GM19238 (cell line): ENCODE measurements at regions not wholly inside any gene's neighbourhood (a gene's known extent, or its start where the extent isn't known, plus 50 kb on each side); places are given as distances from the start of the nearest gene placed in this dataset.

Experiments used
- DNase-seq: peaks from one replicate; pipeline ENCODE4 v3.0.0; 2011; ENCODE audit warnings: low spot score; ENCODE audit not compliant: insufficient read length

DNA sequence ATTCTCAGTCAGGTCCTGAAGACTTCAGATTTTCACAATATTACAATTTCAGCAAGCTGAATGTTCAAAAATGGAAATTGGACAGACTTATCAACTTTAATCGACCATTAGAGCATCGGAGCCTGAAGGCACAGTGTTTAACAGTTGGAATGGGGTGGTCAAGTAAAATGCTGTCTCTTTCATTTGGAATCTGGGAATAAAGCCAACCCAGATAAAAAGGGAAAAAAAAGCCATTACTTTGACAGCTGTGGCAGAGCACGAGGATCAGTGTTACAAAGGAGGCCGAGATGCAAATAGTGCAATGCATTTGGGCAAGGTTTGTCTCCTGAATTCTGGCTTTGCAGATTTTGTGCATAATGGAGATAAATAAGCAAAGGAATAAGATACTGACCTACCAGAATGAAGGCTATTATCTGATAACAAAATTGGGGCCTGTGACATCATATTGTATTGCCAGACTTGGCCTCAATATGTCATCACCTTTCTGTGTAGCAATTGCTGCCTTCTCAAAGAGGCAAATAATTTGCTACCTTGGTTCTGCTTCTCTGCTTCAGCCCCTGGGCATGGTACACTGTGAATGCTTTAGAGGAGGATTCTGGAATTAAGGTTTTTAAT lies 277.5 kb upstream of the KLHL29 start:
- no peak for DNase-seq

DNA sequence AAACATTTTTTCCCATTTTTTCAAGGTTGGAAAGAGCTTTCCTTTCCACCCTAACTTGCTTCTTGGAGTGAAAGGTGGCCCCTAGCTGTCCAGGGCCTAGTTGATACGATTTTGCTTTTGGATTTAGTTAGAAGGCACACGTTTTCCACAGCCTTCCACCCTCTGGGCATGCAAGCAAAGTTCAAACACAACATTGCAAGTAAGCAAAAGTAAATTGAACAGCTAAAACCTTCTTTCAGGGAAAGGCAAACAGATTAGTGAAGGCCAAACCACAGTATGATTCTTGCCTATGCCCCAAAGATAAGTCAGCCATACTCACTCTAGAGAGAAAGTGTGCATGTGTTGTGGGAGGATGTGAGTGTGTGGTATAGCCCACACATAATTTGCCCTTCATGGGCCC lies 273.7 kb upstream of the KLHL29 start:
- no peak for DNase-seq

DNA sequence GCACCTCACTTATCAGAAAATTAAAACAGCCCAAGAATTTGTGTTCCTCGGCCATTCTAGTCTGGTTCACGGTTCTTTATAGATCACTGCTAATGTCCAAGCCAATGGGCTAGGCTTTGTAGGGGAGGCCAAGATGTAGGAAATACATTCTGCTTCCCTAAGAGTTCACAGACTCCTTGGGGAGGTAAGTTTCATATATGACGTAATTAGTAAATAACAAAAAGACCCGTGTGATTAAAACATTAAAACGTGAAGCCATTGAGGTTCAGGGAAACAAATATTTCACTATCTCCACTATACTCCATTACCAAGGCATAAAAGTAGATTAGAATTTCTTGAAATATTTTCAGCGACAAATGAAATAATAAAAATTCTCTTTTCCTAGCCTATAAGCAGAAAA lies 272.5 kb upstream of the KLHL29 start:
- no peak for DNase-seq

DNA sequence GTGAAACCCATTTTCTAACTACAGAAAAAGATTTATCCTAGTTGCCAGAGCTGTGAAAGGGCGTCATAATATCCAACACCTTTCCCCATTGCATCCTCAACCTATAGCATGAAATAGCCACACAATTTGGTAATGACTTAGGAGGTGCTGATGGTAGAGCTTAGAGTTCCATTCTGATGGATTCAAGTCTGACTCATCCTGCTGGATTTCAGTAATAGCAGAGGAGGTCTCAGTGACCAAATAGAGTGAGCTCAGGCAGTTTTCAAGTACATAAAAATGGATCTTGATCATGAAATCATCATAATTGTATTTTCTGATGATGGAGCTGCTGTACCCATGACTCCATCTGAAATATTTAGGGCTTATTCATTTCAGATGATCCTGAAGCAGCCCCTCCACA lies 270.7 kb upstream of the KLHL29 start:
- DNase-seq, result no peak

DNA sequence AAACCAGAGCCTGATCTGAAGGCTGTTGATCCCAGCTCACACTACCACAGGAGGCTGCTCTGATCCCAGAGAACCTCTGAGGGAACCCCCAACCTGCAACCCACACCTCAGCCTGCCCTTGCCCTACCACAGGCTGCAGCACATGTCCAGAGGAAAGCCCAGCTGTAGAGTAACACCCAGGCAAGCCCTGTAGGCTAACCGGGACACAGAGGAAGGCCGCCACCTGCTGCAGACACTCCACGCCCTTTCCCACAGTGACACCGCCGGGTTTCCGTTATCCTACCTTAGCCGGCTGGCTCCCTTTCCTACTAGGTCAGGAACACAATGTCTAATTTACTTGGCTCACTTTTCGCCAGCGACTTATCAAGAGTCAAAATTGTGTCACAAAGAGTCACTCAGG lies 266.7 kb upstream of the KLHL29 start:
- no peak for DNase-seq

DNA sequence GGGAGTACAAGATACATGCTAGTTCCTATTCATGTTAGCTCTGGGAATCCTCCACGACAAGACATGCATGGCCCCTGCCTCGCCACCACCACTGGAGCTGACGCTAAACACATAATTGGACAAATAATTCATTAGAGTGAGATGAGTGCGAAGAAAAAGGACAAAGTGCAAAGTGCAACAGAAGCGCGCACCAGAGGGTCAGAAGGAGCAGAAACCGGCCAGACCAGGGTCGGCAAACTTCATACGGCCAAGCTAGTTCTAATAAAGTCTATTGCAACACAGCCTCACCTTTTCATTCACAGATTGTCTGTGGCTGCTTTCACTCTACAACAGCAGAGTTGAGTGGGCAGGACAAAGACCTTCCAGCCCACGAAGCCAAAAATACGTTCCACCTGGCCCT lies 266.1 kb upstream of the KLHL29 start:
- no peak for DNase-seq

DNA sequence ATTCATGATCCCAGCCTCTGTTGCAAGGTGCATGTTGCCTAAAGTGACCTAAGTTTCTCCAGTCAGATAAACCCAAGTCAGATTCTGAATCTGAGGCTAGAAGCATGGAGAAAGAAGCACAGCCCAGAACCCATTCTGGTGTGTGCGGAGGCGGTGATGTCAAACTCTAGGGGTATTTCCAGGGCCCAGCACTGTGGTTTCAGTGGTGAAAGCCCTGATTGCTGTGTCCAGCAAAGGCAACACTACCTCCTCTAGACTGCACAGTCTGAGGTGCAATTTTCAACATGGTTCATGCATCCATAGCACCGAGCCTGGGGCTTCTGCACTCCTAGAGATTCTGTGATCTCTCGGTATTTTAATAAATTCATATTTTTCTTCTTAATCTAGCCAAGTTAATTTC lies 264.8 kb upstream of the KLHL29 start:
- DNase-seq, result no peak

DNA sequence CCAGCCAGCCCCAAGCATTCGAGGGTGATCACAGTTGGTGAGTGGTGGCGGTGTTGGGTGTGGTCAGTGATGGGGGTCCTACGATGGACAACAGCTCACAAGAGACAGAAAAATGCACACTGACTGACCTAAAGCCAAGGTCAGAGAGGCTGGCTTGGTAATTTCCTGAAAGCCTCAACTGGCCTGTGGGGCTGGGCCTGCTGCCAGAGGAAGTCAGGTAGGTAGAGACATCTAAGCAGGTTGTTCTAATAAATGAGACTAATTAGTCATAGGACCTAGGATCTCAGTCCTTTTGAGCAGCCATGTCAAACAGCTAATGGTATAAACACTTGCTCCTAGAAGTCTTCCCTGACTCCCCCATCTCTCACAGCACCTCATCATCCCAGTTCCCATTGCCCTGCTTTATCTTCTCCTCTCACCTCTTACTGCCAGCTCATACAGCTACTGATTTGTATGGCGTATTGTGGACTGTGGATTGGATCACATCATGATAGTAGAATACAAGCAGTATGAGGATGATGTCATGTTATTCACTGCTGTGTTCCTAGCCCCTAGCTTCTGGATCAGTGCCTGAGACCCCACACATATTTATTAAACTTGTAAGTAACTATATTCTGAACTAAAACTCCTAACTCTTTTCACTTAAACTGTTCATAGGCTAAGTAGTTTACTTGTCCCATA lies 262.9 kb upstream of the KLHL29 start:
- DNase-seq, result no peak

DNA sequence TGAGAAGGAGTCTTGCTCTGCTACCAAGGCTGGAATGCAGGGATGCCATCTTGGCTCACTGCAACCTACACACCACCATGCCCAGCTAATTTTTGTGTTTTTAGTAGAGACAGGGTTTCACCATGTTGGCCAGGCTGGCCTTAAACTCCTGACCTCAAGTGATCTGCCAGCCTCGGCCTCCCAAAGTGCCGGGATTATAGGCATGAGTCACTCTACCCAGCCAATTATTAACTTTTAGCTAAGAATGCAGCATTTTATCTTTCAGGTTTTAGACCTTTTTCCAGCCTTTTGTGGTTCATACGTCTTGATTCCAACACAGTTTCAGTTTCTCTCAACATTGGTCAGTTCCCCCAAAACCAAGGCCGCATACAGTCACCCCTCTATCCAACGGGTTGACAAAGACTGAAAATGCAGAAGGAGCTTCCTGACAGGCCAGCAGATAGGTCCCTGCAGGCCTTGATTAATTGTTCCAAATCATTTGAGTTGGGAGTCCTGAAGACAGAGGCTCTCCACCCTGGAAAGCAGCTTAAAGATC lies 262.2 kb upstream of the KLHL29 start:
- DNase-seq, result no peak

DNA sequence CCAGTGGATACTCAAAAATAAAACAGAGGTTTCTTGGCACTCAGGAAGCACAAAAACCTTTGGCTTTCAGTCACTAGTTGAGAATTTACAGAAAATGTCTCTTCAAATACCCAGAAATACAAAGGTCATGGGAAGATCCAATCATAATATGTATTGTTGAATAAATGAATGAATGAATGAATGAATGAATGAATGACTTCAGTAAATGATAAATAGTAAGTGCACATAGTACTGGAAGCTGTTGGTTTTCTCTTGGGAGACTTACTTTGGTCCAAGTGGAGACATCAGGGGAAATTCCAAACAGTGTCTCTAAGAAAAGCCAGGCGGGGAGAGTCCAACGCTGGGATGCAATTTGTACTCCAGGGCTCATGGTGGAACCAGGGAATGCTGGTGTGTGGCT lies 261.3 kb upstream of the KLHL29 start:
- no peak for DNase-seq

DNA sequence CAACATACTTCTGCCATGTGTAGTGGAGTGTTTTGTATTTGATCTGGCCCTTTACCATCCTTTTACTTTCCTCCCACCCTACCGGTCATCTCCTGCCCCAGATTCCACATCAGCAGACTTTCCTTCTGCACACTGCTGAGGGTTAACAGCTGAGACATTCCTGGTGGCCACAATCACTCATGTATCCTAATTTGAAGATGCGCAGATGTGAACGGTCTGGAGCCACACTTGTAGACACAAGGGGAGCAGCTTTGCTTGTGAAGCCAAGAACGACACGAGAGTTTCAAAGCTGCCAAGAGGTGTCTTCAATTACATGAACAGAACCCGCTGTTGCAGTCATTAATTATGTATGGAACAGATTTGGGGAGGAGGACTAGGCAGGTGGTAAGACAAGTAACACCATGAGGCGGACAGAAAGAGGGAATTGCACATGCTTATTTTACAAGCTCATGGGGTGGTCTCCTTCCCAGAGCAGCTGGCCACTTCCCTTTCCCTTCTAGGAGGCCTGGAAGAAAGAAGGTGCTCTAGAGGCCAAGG lies 260.7 kb upstream of the KLHL29 start:
- no peak for DNase-seq

DNA sequence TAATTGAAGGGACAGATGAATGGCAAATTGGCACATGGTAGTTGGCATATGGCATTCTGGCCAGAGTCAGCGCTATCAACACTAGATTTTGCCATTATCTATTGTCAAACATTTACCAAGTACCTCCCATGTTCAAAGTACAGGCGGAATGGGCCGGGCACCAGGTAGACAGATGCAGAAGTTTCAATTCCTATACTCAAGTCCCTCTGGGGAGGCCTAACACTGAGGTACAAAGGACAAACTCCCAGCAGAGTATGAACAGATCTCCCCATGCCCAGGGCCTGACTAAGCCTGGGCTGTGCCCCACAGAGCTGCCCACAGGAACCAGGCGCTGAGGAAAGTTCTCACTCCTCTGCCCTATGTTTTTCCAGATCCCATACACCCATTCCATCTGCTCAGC lies 257.5 kb upstream of the KLHL29 start:
- no peak for DNase-seq

DNA sequence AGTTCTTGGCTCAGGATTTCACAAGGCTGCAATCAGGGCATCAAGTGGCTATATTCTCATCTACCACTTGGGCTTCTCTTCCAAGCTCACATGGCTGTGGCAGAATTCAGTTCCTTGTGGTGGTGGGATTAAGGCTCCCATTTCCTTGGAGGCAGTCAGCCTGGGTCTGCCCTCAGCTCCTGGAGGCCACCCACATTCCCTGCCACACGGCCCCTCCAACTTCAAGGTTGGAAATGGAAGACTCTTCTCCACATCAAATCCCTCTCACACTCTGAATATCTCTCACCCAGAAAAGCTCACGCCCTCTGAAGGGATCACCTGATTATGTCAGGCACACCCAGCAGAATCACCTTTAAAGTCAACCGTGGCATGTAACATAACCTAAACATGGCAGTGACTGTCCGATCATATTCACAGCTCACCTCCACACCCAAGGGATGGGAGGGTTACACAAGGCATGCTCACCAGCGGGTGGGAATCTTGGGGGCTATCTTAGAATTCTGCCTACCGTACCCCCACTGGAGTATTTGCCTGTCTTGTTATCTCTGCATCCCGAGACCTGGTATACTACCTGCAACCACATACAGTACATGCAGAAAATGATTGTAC lies 256.2 kb upstream of the KLHL29 start:
- DNase-seq, result no peak

DNA sequence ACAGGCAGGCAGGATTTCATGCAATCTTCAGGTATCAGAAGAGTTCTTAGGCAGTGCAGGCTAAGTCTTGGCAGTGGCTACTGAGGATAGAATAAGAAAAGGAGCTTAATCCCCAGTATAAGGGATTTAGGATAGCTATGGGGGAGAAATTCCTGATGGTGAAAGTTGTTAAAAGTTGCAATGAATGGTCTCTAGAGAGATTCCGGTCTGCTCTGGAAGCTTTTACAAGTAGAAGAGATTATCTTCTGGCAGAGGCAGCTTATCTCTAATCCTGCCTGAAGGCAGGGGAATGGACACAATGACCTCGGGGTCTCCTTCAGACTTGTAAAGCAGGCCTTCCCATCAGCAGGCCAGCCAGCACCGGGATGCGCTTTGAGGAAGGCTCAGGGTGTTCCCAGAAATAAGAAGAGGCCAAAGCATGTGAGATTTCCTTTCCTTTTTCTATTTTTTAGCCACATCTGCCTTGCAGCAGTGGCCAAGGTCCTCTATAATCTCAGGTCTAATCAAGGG lies 253.9 kb upstream of the KLHL29 start:
- DNase-seq, result no peak

DNA sequence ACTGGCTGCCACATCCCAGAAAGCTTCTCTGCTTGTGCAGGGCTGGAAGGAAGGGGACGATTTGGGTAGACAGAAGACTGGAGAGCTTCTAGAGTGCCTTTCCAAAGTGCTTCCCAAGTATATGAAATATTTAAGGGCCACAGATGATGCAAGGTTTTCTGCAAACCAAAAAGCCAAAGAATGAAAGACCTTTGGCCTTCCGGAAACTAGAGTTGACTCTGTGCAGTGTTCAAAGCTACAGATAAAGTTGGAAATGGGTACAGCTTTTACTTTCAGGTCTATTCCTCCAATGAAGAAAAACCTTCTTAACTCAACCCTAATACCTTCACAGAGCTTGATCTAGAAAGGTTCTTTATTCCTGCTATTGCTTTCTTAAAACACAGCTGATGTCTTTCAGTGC lies 253.0 kb upstream of the KLHL29 start:
- no peak for DNase-seq

DNA sequence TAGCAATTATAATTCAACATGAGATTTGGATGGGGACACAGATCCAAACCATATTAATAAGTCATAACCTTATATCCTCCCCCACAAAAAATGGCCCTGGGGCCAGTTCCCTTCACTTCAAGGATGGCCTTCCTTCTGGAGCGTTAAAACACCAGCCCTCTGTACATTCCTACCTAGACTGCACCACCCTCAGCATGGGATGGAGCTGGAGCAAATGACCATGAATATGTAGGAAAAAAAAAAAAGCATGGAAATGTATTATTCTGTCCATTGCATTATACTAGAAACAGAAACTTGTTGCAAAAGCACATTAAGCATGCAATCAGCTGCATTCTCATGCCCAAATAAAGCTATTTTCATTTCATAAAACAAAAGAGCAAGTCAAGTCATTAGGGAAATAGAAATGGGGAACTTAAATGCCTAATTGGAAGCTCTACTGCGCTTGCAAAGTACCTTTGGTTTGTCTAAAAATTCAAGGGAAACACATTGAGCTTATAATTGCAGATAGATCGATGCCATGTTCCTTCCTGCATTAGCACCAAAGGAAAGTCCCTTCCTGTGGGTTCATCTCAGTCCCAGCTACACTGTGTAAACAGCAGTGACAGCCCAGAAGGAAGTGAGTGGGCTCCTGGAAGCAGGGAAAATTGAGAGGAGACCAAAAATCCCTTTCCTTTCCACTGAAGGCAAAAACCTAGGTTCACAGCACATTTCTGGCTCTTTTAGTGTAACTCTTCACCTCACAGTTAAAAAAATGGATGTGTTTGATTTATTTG lies 252.0 kb upstream of the KLHL29 start:
- no peak for DNase-seq

DNA sequence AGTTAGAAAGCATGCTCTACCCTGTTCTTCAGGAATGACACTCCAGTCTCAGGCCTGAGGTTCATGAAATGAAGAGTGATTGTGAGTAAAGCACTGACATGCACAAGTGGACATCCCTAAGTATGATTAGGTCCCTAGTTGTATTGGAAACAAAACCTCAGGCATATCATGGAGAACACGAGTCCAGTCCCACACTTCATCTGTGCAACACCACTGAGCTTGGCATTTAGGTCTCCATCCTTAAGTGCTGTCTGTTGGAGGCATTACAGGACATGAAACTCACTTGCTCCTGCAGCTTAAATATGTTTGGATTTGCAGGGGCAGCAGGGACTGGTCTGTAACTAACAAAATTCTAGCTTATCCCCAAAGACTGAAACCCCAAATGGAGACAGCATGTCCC lies 250.3 kb upstream of the KLHL29 start:
- DNase-seq, result no peak

DNA sequence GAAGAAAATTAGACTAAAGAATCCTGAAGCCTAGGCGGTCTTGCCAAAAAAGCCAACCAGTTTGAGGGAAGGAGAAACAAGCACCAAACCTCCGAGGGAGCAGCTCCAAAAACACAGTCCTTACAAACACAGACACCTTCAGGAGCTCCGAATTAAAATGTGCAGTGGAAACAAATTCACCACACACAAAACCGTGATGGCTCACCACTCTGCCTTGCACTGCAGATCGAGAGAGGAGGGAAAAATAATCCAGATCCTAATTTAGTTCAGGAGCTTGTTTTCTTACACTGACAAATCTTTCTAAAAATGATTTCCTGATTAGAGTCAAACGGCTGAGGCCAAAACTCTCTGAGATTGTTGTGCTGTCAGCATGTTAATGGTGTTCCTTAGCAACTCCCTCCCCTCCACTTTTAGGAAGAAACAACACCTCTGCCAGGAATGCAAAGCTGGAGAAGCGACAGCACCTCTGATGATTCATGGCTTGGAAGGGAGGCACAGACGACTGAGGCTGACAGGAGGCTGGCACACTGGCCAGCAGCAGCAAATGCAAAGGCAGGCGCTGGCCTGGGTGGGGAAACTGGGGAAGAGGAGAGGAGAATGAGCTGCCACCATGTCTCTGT lies 249.4 kb upstream of the KLHL29 start:
- DNase-seq, result no peak

DNA sequence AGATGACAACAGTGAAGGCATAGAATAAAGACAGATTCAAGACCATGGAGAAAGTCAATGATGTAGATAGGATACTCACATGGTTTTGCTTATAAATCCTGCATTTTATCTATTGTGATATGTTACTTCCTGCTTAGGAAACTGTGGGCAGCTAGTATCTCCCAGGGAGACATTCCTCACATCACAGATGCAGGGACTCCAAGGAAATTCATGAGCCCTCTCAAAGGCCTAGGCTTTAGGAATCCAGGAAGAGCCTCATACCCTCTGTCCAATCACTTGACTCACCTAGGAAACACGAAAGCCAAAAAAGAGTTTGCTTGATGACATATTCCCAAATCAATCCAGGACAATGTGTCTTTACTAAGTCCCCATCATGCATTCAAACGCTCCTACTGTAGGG lies 247.8 kb upstream of the KLHL29 start:
- DNase-seq, result no peak

DNA sequence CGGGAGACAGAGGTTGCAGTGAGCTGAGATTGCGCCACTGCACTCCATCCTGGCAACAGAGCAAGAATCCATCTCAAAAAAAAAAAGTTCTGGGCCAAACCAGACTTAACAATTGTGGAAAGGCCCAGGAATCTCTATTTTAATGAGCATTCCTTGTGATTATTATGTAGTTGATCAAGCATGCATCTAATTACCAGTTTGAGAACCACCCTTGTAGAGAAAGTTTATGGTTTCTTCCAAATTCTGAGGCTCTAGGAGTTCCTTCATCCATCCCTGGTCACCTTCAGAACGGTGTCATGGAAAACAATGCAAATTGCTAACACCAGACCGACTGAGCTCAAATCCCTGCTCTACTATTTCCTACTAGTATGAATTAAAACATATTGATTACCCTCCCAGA lies 246.3 kb upstream of the KLHL29 start:
- no peak for DNase-seq

DNA sequence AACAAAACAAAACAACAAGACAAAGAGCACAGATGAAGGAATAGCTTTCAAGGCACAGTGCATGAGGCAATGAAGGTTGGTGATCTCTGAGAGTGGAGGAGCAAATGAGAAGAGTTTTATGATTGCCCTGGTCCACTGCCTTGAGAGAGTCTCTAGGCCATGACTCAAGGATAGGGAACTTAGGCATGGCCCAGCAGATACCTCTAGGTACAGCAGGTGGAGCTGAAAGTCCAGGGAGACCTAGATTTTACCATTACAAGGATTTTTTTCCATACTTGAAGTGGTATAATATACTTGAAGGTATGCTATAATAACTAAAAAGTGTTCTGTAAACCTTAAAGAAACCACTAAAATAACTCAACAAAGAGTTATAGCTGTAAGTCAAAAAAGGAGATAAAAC lies 239.5 kb upstream of the KLHL29 start:
- DNase-seq, result no peak
